Fibroblast of the aortic adventitia (primary cell): ENCODE measurements at regions not wholly inside any gene's neighbourhood (a gene's known extent, or its start where the extent isn't known, plus 50 kb on each side); places are given as distances from the start of the nearest gene placed in this dataset.

ENCODE experiments used
- DNase-seq: peaks from one replicate; pipeline ENCODE4 v3.0.0-alpha.2; 2010; ENCODE audit warnings: low read depth
- H3K4me3 ChIP-seq: 2 replicates; pipeline ENCODE4 v1.5.1; 2011; ENCODE audit warnings: low read depth, mild to moderate bottlenecking, control low read depth, low read length, moderate library complexity
- CTCF ChIP-seq: IDR thresholded peaks from 2 replicates; pipeline ENCODE4 v1.5.1; 2011; ENCODE audit warnings: mild to moderate bottlenecking, low read length, control low read depth, inconsistent platforms; ENCODE audit not compliant: insufficient read depth

GRCh38 chrX:150223176-150224015 lies 139.7 kb upstream of the MAMLD1 start:
- no peak for DNase-seq
- TF ChIP-seq CTCF, result no peak
- H3K4me3 ChIP-seq, result no peak overlapping the region

DNA sequence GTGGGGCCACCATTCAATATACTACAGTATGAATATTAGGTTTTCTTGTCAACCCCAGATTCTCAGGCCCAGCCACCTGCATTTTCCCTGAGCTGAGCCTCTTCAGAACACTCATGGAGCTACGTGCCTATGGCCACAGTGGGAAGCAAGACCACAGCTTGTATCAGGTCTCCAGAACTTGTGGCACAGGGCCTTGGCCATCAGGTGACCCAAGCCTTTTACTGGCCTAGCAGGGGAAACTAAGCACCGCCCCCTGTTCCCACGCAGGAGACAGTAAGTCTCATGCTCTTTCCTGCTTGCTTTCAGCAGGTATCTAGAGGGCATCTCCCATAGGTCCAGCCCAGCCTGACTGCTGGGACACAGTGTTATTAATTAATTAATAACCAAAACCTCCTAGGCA lies 138.4 kb upstream of the MAMLD1 start:
- TF ChIP-seq CTCF, result no peak
- no peak for DNase-seq
- no peak overlapping the region for H3K4me3 ChIP-seq

DNA sequence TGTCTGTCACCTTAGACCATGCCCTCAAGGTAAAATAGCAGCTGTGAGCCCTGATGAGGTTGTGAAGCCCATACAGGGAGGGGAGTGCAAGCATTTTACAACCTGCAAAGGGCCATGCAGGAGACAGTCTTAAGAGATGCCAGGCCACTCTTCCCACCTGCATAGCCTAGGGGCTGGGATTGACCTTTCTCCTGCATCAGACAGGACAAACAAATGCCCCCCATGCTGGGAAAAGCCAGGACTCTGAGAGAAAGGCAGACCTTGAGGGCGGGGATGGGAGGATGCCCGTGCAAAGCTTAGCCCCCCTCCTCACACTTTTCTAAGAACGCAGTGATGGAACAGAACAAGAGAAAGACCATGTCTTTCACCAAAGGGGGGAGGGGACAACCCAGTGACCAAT lies 137.9 kb upstream of the MAMLD1 start:
- TF ChIP-seq CTCF, result no peak

DNA sequence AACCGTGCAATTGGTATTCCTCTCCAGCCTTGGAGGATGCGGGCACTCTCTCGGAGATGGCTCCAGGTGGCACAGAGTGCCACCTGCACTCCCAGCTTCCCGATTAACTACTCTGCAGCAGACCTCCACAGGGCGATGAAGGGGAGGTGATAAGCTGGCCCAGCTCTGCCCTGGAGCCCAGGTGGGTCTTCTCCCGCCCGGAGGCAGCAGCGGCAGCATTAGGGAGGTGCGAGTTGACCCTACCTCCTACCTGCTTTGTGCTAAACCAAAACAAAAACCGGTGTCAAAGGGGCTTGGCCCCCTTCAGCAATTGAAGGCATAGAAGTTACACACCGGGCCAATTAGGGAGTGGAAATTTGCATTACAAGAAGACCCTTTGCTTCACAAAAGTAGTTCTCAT lies 137.4 kb upstream of the MAMLD1 start:
- TF ChIP-seq CTCF, result no peak
- DNase-seq, result no peak
- H3K4me3 ChIP-seq, result no peak overlapping the region

More for the DNA sequence above, 137.9 kb upstream of the MAMLD1 start:
- no peak for DNase-seq
- no peak overlapping the region for H3K4me3 ChIP-seq

DNA sequence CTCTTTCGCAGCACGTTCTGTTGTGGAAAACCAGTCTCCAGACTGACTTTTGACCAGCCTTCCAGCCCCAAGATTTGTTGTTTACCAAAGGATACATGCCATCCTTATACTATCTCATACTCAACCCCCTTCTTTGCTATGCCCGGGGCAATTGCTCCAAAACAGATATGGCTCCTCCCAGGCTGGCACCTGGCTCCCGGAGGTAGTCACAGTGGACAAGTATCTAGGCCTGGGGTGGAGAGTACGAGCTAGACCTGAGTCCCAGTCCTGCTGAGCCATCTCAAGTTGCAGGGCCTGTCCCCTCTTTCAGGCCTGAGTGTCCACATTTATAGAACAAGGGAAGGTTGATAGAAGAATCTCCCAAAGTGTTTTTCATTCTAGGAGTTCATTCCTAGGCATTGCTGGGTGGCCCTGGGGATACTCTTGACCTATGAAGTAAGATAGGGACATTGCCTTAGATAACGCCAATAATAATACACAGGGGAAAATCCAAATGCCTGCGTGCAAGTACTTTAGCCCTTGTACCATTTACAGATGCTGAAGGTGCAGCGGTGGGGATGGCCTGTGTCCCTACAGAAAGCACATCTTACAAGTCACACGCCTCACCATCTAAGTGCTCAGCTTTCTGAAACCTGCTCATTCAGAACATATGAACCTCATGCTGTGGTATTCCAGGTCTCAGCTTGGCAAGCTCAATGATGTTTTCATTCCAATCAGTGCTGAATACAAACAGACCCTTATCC lies 136.7 kb upstream of the MAMLD1 start:
- no peak for DNase-seq

GRCh38 chrX:150227321-150227860 lies 135.7 kb upstream of the MAMLD1 start:
- no peak for TF ChIP-seq CTCF
- no peak for DNase-seq
- no peak overlapping the region for H3K4me3 ChIP-seq

More for the DNA sequence above, 136.7 kb upstream of the MAMLD1 start:
- no peak for TF ChIP-seq CTCF
- H3K4me3 ChIP-seq, result no peak overlapping the region
